K562 (cell line): ENCODE measurements at regions not wholly inside any gene's neighbourhood (a gene's known extent, or its start where the extent isn't known, plus 50 kb on each side); places are given as distances from the start of the nearest gene placed in this dataset.

Experiments
- ATAC-seq: fragments of 200-7000 bp; cut with Tn5 transposase; 3 replicates; pipeline ENCODE4 v1.9.1; 2020; ENCODE audit warnings: moderate library complexity
- BruUV-seq: library from RNA; stranded (reverse); fragments of 400-500 nt; replicated peaks from 2 replicates; lab custom pipeline; 2021; lab: Mats Ljungman, UMichigan
- CTCF ChIA-PET: fragments of 300-600 bp; formaldehyde crosslinking; extraction: SDS; loops from one replicate; lab custom pipeline; 2021; ENCODE audit warnings: low intra/inter-chr PET ratio; lab: Yijun Ruan, JAX
- POLR2A ChIA-PET: fragments of 300-600, 350-650 bp; sonication (Branson Sonifier 250); formaldehyde crosslinking; extraction: SDS; loops from one replicate; lab custom pipeline; 2021; ENCODE audit warnings: antibody characterized with exemption, inconsistent platforms; lab: Yijun Ruan, JAX
- DNase-seq, 4 experiments: peaks; one replicate each; pipeline versions ENCODE4 v3.0.0 to v3.0.0-alpha.2; 2011 to 2018; ENCODE audit warnings: low spot score in 3 of 4, mixed read lengths in 3 of 4; ENCODE audit errors: extremely low read depth in 1 of 4
- FAIRE-seq: peaks from 2 replicates; lab custom pipeline; 2011; peaks lifted over from hg19 to GRCh38; lab: Jason Lieb, UNC
- H2AFZ ChIP-seq: 2 replicates; pipeline ENCODE4 v1.6.0; 2011; ENCODE audit warnings: low read depth, low read length, control low read depth, inconsistent platforms
- H3K27ac ChIP-seq: fragments of 200-600 bp; 3 replicates; pipeline ENCODE4 v1.8.0; 2011; ENCODE audit warnings: low read depth, mild to moderate bottlenecking, control low read depth, inconsistent platforms, low read length, moderate library complexity, mixed read lengths; ENCODE audit errors: extremely low read depth
- H3K27me3 ChIP-seq, 2 experiments: fragments of 300-600 bp in 1 of 2; 2 replicates in 1 of 2; 3 replicates in 1 of 2; pipeline versions ENCODE4 v1.6.0 to v1.8.0; 2011; ENCODE audit warnings: inconsistent platforms in 2 of 2, low read length in 2 of 2, mild to moderate bottlenecking in 1 of 2, mixed read lengths in 1 of 2, moderate library complexity in 1 of 2; ENCODE audit not compliant: control insufficient read depth in 2 of 2, insufficient read depth in 2 of 2
- H3K36me3 ChIP-seq: fragments of 300-600 bp; 3 replicates; pipeline ENCODE4 v1.8.0; 2011; ENCODE audit warnings: mild to moderate bottlenecking, low read length, inconsistent platforms; ENCODE audit not compliant: control insufficient read depth, insufficient read depth
- H3K4me1 ChIP-seq, 2 experiments: fragments of 200-600 bp in 1 of 2; replicated peaks in 1 of 2; 2 replicates in 1 of 2; 3 replicates in 1 of 2; pipeline versions ENCODE4 v1.5.1 to v1.8.0; 2011; ENCODE audit warnings: inconsistent platforms in 2 of 2, low read length in 2 of 2, mild to moderate bottlenecking in 1 of 2, mixed read lengths in 1 of 2, moderate library complexity in 1 of 2; ENCODE audit not compliant: control insufficient read depth in 2 of 2, insufficient read depth in 2 of 2
- H3K4me2 ChIP-seq: 2 replicates; pipeline ENCODE4 v1.6.1; 2011; ENCODE audit warnings: low read length, control low read depth, inconsistent platforms, mixed read lengths; ENCODE audit not compliant: insufficient read depth
- H3K4me3 ChIP-seq: fragments of 200-600 bp; sonication (generic), shearing (Covaris generic); 2 replicates; pipeline ENCODE4 v1.5.1; 2016; ENCODE audit warnings: control low read depth, inconsistent platforms
- H3K79me2 ChIP-seq: fragments of 200-600 bp; 3 replicates; pipeline ENCODE4 v1.8.0; 2011; ENCODE audit warnings: low read length, inconsistent platforms; ENCODE audit not compliant: control insufficient read depth, insufficient read depth
- H3K9ac ChIP-seq, 2 experiments: 2 replicates each; pipeline versions ENCODE4 v1.6.0 to v1.6.1; 2011; ENCODE audit warnings: low read depth in 2 of 2, low read length in 2 of 2, control low read depth in 1 of 2, inconsistent platforms in 1 of 2, mild to moderate bottlenecking in 1 of 2, mixed read lengths in 1 of 2; ENCODE audit not compliant: insufficient read depth in 1 of 2
- H3K9me1 ChIP-seq: one replicate; pipeline ENCODE4 v1.6.0; 2011; ENCODE audit warnings: inconsistent platforms, mild to moderate bottlenecking, low read length, moderate library complexity; ENCODE audit not compliant: control insufficient read depth, insufficient read depth
- H3K9me3 ChIP-seq: replicated peaks from 2 replicates; pipeline ENCODE4 v1.5.1; 2011; ENCODE audit warnings: low read depth, low read length, inconsistent platforms; ENCODE audit not compliant: control insufficient read depth, insufficient read depth
- H4K20me1 ChIP-seq: replicated peaks from 2 replicates; pipeline ENCODE4 v1.6.1; 2011; ENCODE audit warnings: low read length, inconsistent platforms, mixed read lengths; ENCODE audit not compliant: control insufficient read depth, insufficient read depth
- ADNP ChIP-seq: fragments of 200-800 bp; sonication (Bioruptor generic); IDR thresholded peaks from 2 replicates; pipeline ENCODE4 v1.6.1; 2016; ENCODE audit warnings: missing genetic modification characterization, missing compliant biosample characterization
- BMI1 ChIP-seq: fragments of 150-350 bp; IDR thresholded peaks from 2 replicates; pipeline ENCODE4 v1.6.1; 2014; ENCODE audit warnings: low read length
- BRF1 ChIP-seq: IDR thresholded peaks from 3 replicates; pipeline ENCODE4 v1.6.1; 2011; ENCODE audit warnings: borderline replicate concordance, mild to moderate bottlenecking; ENCODE audit not compliant: insufficient read length; ENCODE audit errors: extremely low read depth
- DIDO1 ChIP-seq: fragments of 450-650 bp; IDR thresholded peaks from 2 replicates; pipeline ENCODE4 v1.6.1; 2016; ENCODE audit warnings: low read depth, missing biosample characterization, missing genetic modification characterization
- DNMT1 ChIP-seq: fragments of 450-650 bp; IDR thresholded peaks from 2 replicates; pipeline ENCODE4 v1.6.1; 2016; ENCODE audit warnings: antibody characterized with exemption, mild to moderate bottlenecking
- GTF3C2 ChIP-seq: IDR thresholded peaks from 3 replicates; pipeline ENCODE4 v1.6.1; 2011; ENCODE audit warnings: borderline replicate concordance, mild to moderate bottlenecking, moderate library complexity; ENCODE audit not compliant: insufficient read length; ENCODE audit errors: extremely low read depth
- HDGF ChIP-seq: fragments of 450-650 bp; IDR thresholded peaks from 2 replicates; pipeline ENCODE4 v1.6.1; 2016
- MCM3 ChIP-seq: fragments of 450-650 bp; IDR thresholded peaks from 2 replicates; pipeline ENCODE4 v1.6.1; 2016
- PKNOX1 ChIP-seq: fragments of 450-650 bp; IDR thresholded peaks from 2 replicates; pipeline ENCODE4 v1.6.1; 2016
- SIRT6 ChIP-seq: IDR thresholded peaks from one replicate; pipeline ENCODE4 v1.6.1; 2012; ENCODE audit warnings: low read depth, mild to moderate bottlenecking, control low read depth, inconsistent platforms, low read length, moderate library complexity
- STAT5A ChIP-seq: IDR thresholded peaks from 2 replicates; pipeline ENCODE4 v1.6.1; 2012; ENCODE audit warnings: low read length, inconsistent platforms, borderline replicate concordance
- THRA ChIP-seq: fragments of 450-650 bp; IDR thresholded peaks from 2 replicates; pipeline ENCODE4 v1.6.1; 2017; ENCODE audit warnings: mild to moderate bottlenecking, moderate library complexity
- U2AF1 ChIP-seq: fragments of 200-400 bp; formaldehyde crosslinking; optimal IDR thresholded peaks from 2 replicates; pipeline ENCODE3; 2017; ENCODE audit warnings: mild to moderate bottlenecking, low read depth, low read length, moderate library complexity
- XRCC3 ChIP-seq: fragments of 450-650 bp; IDR thresholded peaks from 2 replicates; pipeline ENCODE4 v1.6.1; 2017; ENCODE audit warnings: mild to moderate bottlenecking, moderate library complexity
- ZKSCAN1 ChIP-seq: fragments of 150-350 bp; IDR thresholded peaks from 2 replicates; pipeline ENCODE4 v1.6.1; 2016; ENCODE audit warnings: low read depth, low read length
- ZNF174 ChIP-seq: fragments of 250-450 bp; sonication (Bioruptor Pico); IDR thresholded peaks from 2 replicates; pipeline ENCODE4 v1.4.0; 2020; ENCODE audit warnings: mild to moderate bottlenecking
- ZNF3 ChIP-seq: fragments of 250-450 bp; sonication (Bioruptor Pico); IDR thresholded peaks from 2 replicates; pipeline ENCODE4 v1.5.0; 2021; ENCODE audit warnings: mild to moderate bottlenecking, moderate library complexity
- ZNF347 ChIP-seq: fragments of 450-650 bp; formaldehyde crosslinking; IDR thresholded peaks from 2 replicates; pipeline ENCODE4 v1.4.0; 2020; ENCODE audit warnings: low read depth, mild to moderate bottlenecking, moderate library complexity
- ZNF699 ChIP-seq: fragments of 250-450 bp; sonication (Bioruptor Pico); IDR thresholded peaks from 2 replicates; pipeline ENCODE4 v1.8.0; 2021; ENCODE audit warnings: mild to moderate bottlenecking, moderate library complexity; ENCODE audit not compliant: insufficient replicate concordance
- ZSCAN29 ChIP-seq: fragments of 450-650 bp; IDR thresholded peaks from 2 replicates; pipeline ENCODE4 v1.6.1; 2017
- WGBS: fragments of 100-300 bp; shearing (Covaris generic); methylation state at CpG from one replicate; pipeline ENCODE4 v1.1.6; 2016; ENCODE audit warnings: low coverage, mixed read lengths; ENCODE audit not compliant: insufficient coverage; ENCODE audit errors: missing lambda C conversion rate; 5-methylcytosine and 5-hydroxymethylcytosine counted together
- in situ Hi-C: fragments of 300-500 bp; cut with MboI; formaldehyde crosslinking; loops from 4 replicates; pipeline ENCODE4 v1.15.0; 2018; ENCODE audit warnings: inconsistent platforms, mixed read lengths
- intact Hi-C: fragments of 100-400 bp; cut with micrococcal nuclease; formaldehyde crosslinking; loops from 2 replicates; pipeline ENCODE4 v1.14.2; 2022

GRCh38 chr7:155953501-155953778 is 141.2 kb upstream of the SHH start (continued):
- no peak for TF ChIP-seq ZNF3 (CRISPR knock-in tag)
- TF ChIP-seq GTF3C2 = no peak
- TF ChIP-seq BRF1 = no peak
- TF ChIP-seq ZKSCAN1 = no peak
- no peak for TF ChIP-seq ZNF699 (CRISPR knock-in tag)
- no peak for TF ChIP-seq ADNP (tag)
- no peak for TF ChIP-seq MCM3
- TF ChIP-seq DNMT1 = no peak
- TF ChIP-seq XRCC3 = no peak

GRCh38 chr7:155951554-155952158 is 139.4 kb upstream of the SHH start:
- BruUV-seq = no TSS peak
- H3K9me1 ChIP-seq = no peaks in the 10 kb centered on the region
- H3K4me1 ChIP-seq = no peaks in the 10 kb centered on the region; a peak in 1 of 5 replicates
- CTCF ChIA-PET = no interaction called here
- no peaks in the 10 kb centered on the region for H3K9me3 ChIP-seq
- H3K27ac ChIP-seq = no peak overlapping the region
- no peak overlapping the region for H3K9ac ChIP-seq
- peaks cover 33 to 72% of the 10 kb centered on the region in 2 experiments for H3K27me3 ChIP-seq
- no peak overlapping the region for H3K4me2 ChIP-seq
- no peaks in the 10 kb centered on the region for H3K79me2 ChIP-seq
- POLR2A ChIA-PET = interaction anchor here (0.7 to 1.7 kb wide), 2 partner anchors 10 to 114 kb away, joined by 3 to 7 read pairs; no protein-coding TSS in a partner anchor
- H2AFZ ChIP-seq = no peak overlapping the region
- H3K36me3 ChIP-seq = no peaks in the 10 kb centered on the region
- peaks cover 8% of the 10 kb centered on the region; the same call in 1 of the 2 replicates for H4K20me1 ChIP-seq
- FAIRE-seq (no peak), ATAC-seq (no peak; the same call in 2 of the 3 replicates), DNase-seq (no peak)
- in situ Hi-C loops (no loop called here), intact Hi-C loops (no loop called here)
- 1% methylated on average over 21 of the region's 21 CpGs for WGBS
- no peak overlapping the region for H3K4me3 ChIP-seq
- TF ChIP-seq DIDO1 (tag) = no peak
- no peak for TF ChIP-seq HDGF
- TF ChIP-seq SIRT6 = no peak
- TF ChIP-seq ZSCAN29 = no peak
- no peak for TF ChIP-seq ZNF174 (CRISPR knock-in tag)
- TF ChIP-seq STAT5A = no peak
- no peak for TF ChIP-seq BMI1
- TF ChIP-seq U2AF1 = no peak
- TF ChIP-seq THRA = no peak
- TF ChIP-seq ZNF347 (CRISPR knock-in tag) = no peak
- no peak for TF ChIP-seq PKNOX1
